Stimulated activated CD8-positive, alpha-beta memory T cell treated with anti-CD3 and anti-CD28 coated beads, Interleukin-12 subunit alpha, Interleukin-12 subunit beta, amount 100 ng/mL, for 1 hour (primary cell): ENCODE measurements at regions not wholly inside any gene's neighbourhood (a gene's known extent, or its start where the extent isn't known, plus 50 kb on each side); places are given as distances from the start of the nearest gene placed in this dataset.
"Not testable (repeated sequence)": the region's sequence is repeated elsewhere in the genome, so short reads cannot be mapped to it uniquely, and the experiment has no call there.

ENCODE experiments used
- DNase-seq: peaks from one replicate; pipeline ENCODE4 v3.0.0-alpha.2; 2020; ENCODE audit warnings: low read depth

- DNase-seq = no peak
Measured at GRCh38 chr17:70447588-70447987, 278.3 kb downstream of the KCNJ2 start.

GRCh38 chr17:70453075-70453474, 283.7 kb downstream of the KCNJ2 start:
- DNase-seq = not testable (repeated sequence)

- DNase-seq = no peak
Measured at GRCh38 chr17:70454377-70454776, 285.0 kb downstream of the KCNJ2 start.

- no peak for DNase-seq
Measured at GRCh38 chr17:70454908-70455307, 285.6 kb downstream of the KCNJ2 start.

- no peak for DNase-seq
Measured at GRCh38 chr17:70464995-70465394, 295.7 kb downstream of the KCNJ2 start.

- DNase-seq = no peak
Measured at GRCh38 chr17:70468661-70469060, 299.3 kb downstream of the KCNJ2 start.

- no peak for DNase-seq
Measured at GRCh38 chr17:70473049-70473448, 303.7 kb downstream of the KCNJ2 start.

GRCh38 chr17:70476368-70476767, 307.0 kb downstream of the KCNJ2 start:
- DNase-seq = no peak

GRCh38 chr17:70478902-70479301, 309.6 kb downstream of the KCNJ2 start:
- no peak for DNase-seq

GRCh38 chr17:70479779-70480178, 310.4 kb downstream of the KCNJ2 start:
- DNase-seq = no peak

GRCh38 chr17:70483624-70484023, 314.3 kb downstream of the KCNJ2 start:
- no peak for DNase-seq

- no peak for DNase-seq
Measured at GRCh38 chr17:70484050-70484449, 314.7 kb downstream of the KCNJ2 start.

- no peak for DNase-seq
Measured at GRCh38 chr17:70484496-70484895, 315.2 kb downstream of the KCNJ2 start.

- no peak for DNase-seq
Measured at GRCh38 chr17:70492368-70492767, 323.0 kb downstream of the KCNJ2 start.

GRCh38 chr17:70493277-70493874, 324.0 kb downstream of the KCNJ2 start:
- DNase-seq = no peak

- no peak for DNase-seq
Measured at GRCh38 chr17:70498631-70499030, 329.3 kb downstream of the KCNJ2 start.

- no peak for DNase-seq
Measured at GRCh38 chr17:70499067-70499786, 329.9 kb downstream of the KCNJ2 start.

- no peak for DNase-seq
Measured at GRCh38 chr17:70503449-70503848, 334.1 kb downstream of the KCNJ2 start.

- no peak for DNase-seq
Measured at GRCh38 chr17:70510288-70510687, 341.0 kb downstream of the KCNJ2 start.

- no peak for DNase-seq
Measured at GRCh38 chr17:70517816-70518215, 348.5 kb downstream of the KCNJ2 start.

GRCh38 chr17:70519300-70519699, 350.0 kb downstream of the KCNJ2 start:
- DNase-seq = no peak

GRCh38 chr17:70520447-70520846, 351.1 kb downstream of the KCNJ2 start:
- DNase-seq = no peak

GRCh38 chr17:70520956-70521355, 351.6 kb downstream of the KCNJ2 start:
- no peak for DNase-seq

GRCh38 chr17:70521821-70522256, 352.5 kb downstream of the KCNJ2 start:
- no peak for DNase-seq
